DND-41 (cell line): ENCODE measurements at regions not wholly inside any gene's neighbourhood (a gene's known extent, or its start where the extent isn't known, plus 50 kb on each side); places are given as distances from the start of the nearest gene placed in this dataset.
"Not testable (repeated sequence)": the region's sequence is repeated elsewhere in the genome, so short reads cannot be mapped to it uniquely, and the experiment has no call there.

Experiments used
- ATAC-seq: fragments of 200-7000 bp; cut with Tn5 transposase; 3 replicates; pipeline ENCODE4 v1.9.1; 2021; ENCODE audit warnings: low read depth; ENCODE audit not compliant: insufficient read depth
- DNase-seq: peaks from one replicate; pipeline ENCODE4 v3.0.0-alpha.2; 2020
- H2AFZ ChIP-seq: 2 replicates; pipeline ENCODE4 v1.6.0; 2012; ENCODE audit warnings: low read depth, low read length
- H3K27ac ChIP-seq: 2 replicates; pipeline ENCODE4 v1.5.1; 2012; ENCODE audit warnings: low read length, inconsistent platforms
- H3K27me3 ChIP-seq: fragments of 200-600 bp; sonication (generic); 2 replicates; pipeline ENCODE4 v1.6.0; 2012; ENCODE audit warnings: low read length, mild to moderate bottlenecking, inconsistent platforms; ENCODE audit not compliant: insufficient read depth, poor library complexity
- H3K36me3 ChIP-seq: 2 replicates; pipeline ENCODE4 v1.5.1; 2012; ENCODE audit warnings: low read length, inconsistent platforms; ENCODE audit not compliant: insufficient read depth
- H3K4me1 ChIP-seq: 2 replicates; pipeline ENCODE4 v1.5.1; 2012; ENCODE audit warnings: mild to moderate bottlenecking, low read length; ENCODE audit not compliant: insufficient read depth
- H3K4me2 ChIP-seq: 2 replicates; pipeline ENCODE4 v1.6.0; 2012; ENCODE audit warnings: mild to moderate bottlenecking, moderate library complexity, low read length, inconsistent platforms; ENCODE audit not compliant: insufficient read depth
- H3K4me3 ChIP-seq, 2 experiments: fragments of 200-600 bp in 1 of 2; shearing (Covaris generic) in 1 of 2; 2 replicates each; pipeline ENCODE4 v1.5.1; 2012 to 2016; ENCODE audit warnings: inconsistent platforms in 2 of 2, low read length in 2 of 2, mild to moderate bottlenecking in 2 of 2, low read depth in 1 of 2, moderate library complexity in 1 of 2
- H3K79me2 ChIP-seq: 2 replicates; pipeline ENCODE4 v1.6.0; 2012; ENCODE audit warnings: low read length, inconsistent platforms; ENCODE audit not compliant: insufficient read depth
- H3K9ac ChIP-seq: 2 replicates; pipeline ENCODE4 v1.6.0; 2012; ENCODE audit warnings: low read depth, mild to moderate bottlenecking, inconsistent platforms, low read length, moderate library complexity
- H3K9me3 ChIP-seq: 2 replicates; pipeline ENCODE4 v1.5.1; 2012; ENCODE audit warnings: low read length, moderate library complexity, mild to moderate bottlenecking, inconsistent platforms; ENCODE audit not compliant: insufficient read depth, severe bottlenecking
- H4K20me1 ChIP-seq: 2 replicates; pipeline ENCODE4 v1.6.0; 2012; ENCODE audit warnings: low read length; ENCODE audit not compliant: insufficient read depth
- CTCF ChIP-seq: IDR thresholded peaks from 2 replicates; pipeline ENCODE4 v1.5.1; 2012; ENCODE audit warnings: borderline replicate concordance, low read length, moderate library complexity, mild to moderate bottlenecking; ENCODE audit not compliant: poor library complexity, severe bottlenecking; ENCODE audit errors: extremely low read depth
- EZH2 ChIP-seq: IDR thresholded peaks from 3 replicates; pipeline ENCODE4 v1.6.1; 2012; ENCODE audit warnings: borderline replicate concordance, low read depth, mild to moderate bottlenecking, moderate library complexity, low read length, inconsistent platforms; ENCODE audit not compliant: severe bottlenecking

- Histone ChIP-seq H3K27ac (no peak overlapping the region), H3K4me3 (no peak overlapping the region)
Observed at GRCh38 chr9:24007185-24007584, 181.1 kb upstream of the ELAVL2 start.

GRCh38 chr9:23991874-23992273 lies 165.8 kb upstream of the ELAVL2 start:
- not testable (repeated sequence) for H3K36me3 ChIP-seq, H2AFZ ChIP-seq, H4K20me1 ChIP-seq, H3K79me2 ChIP-seq, H3K9ac ChIP-seq, H3K9me3 ChIP-seq, H3K4me2 ChIP-seq, H3K4me1 ChIP-seq, ATAC-seq, DNase-seq, H3K27ac ChIP-seq, H3K27me3 ChIP-seq, H3K4me3 ChIP-seq

More at GRCh38 chr9:24007185-24007584, 181.1 kb upstream of the ELAVL2 start:
- no peaks in the 10 kb centered on the region for H3K36me3 ChIP-seq
- no peaks in the 10 kb centered on the region for H3K9me3 ChIP-seq
- no peaks in the 10 kb centered on the region for H3K79me2 ChIP-seq
- no peaks in the 10 kb centered on the region for H3K4me1 ChIP-seq
- no peaks in the 10 kb centered on the region for H3K27me3 ChIP-seq
- no peaks in the 10 kb centered on the region for H4K20me1 ChIP-seq
- ATAC-seq (no peak), DNase-seq (no peak)
- TF ChIP-seq CTCF, result no peak
- TF ChIP-seq EZH2, result no peak
- H3K9ac ChIP-seq, result no peak overlapping the region
- H3K4me2 ChIP-seq, result no peak overlapping the region
- no peak overlapping the region for H2AFZ ChIP-seq

DNA sequence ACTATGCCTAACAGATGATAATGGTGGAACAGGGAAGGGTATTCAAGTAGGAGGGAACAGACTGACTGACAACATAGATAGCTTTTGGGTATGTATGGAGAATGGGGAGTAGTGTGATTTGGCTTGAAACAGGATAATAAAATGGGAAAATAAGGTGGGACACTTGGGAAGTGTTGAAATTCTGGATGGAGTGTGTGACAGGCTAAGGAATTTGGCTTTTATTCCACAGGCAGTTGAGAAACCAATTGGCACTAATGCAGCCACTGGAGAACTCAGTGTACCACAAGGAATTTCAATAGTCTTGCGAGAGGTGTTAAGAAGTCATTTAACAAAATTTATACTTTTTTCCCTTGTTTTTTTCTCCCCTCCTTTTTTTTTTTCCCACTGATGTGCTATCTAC lies 153.5 kb upstream of the ELAVL2 start:
- ATAC-seq, result no peak
- H3K4me2 ChIP-seq, result no peak overlapping the region
- H3K36me3 ChIP-seq, result no peaks in the 10 kb centered on the region

DNA sequence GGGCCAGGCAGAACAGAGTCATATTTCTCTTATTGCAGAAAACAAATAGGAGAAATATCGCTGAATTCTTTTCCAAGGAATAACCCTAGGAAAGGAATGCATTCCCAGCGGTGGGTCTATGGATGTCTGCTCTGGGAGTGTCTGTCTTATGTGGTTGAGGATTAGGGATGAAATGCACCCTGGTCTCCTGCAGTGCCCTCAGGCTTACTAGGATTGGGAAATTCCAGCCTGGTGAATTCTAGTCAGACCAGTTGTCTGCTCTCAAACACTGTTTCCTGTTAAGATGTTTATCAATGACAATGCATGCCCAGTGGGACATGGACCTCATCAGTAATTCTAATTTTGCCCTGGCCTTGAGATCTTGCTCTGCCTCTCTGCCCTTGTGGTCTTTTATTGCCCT lies 136.1 kb upstream of the ELAVL2 start:
- no peaks in the 10 kb centered on the region for H3K36me3 ChIP-seq
- H3K4me3 ChIP-seq, result no peak overlapping the region
- H3K27ac ChIP-seq, result no peak overlapping the region
- no peaks in the 10 kb centered on the region for H3K9me3 ChIP-seq
- no peaks in the 10 kb centered on the region for H3K4me1 ChIP-seq
- no peaks in the 10 kb centered on the region for H3K27me3 ChIP-seq
- ATAC-seq, result no peak
- TF ChIP-seq CTCF (no peak), EZH2 (no peak)
- no peak overlapping the region for H3K9ac ChIP-seq
- no peaks in the 10 kb centered on the region for H3K79me2 ChIP-seq
- no peak overlapping the region for H3K4me2 ChIP-seq
- no peak for DNase-seq
- no peak overlapping the region for H2AFZ ChIP-seq
- H4K20me1 ChIP-seq, result no peaks in the 10 kb centered on the region

More for the DNA sequence above, 153.5 kb upstream of the ELAVL2 start:
- H3K9me3 ChIP-seq, result no peaks in the 10 kb centered on the region
- H3K27me3 ChIP-seq, result no peaks in the 10 kb centered on the region
- no peaks in the 10 kb centered on the region for H3K79me2 ChIP-seq
- no peak for TF ChIP-seq EZH2
- TF ChIP-seq CTCF, result no peak
- H3K27ac ChIP-seq, result no peak overlapping the region
- H3K4me3 ChIP-seq, result no peak overlapping the region
- no peak overlapping the region for H2AFZ ChIP-seq
- no peaks in the 10 kb centered on the region for H4K20me1 ChIP-seq
- no peak for DNase-seq
- no peaks in the 10 kb centered on the region for H3K4me1 ChIP-seq
- H3K9ac ChIP-seq, result no peak overlapping the region
